ENCODE measurements at regions not wholly inside any gene's neighbourhood (a gene's known extent, or its start where the extent isn't known, plus 50 kb on each side); places are given as distances from the start of the nearest gene placed in this dataset.

GRCh38 chr18:39779926-39780325 lies 2175.1 kb upstream of the PIK3C3 start:
- H2AFZ ChIP-seq (ENCODE audit: low read depth, low read length) = no peak overlapping the region
- no peak overlapping the region for H3K27ac ChIP-seq (ENCODE audit: low read depth, low read length)
- H3K27me3 ChIP-seq (ENCODE audit: insufficient read depth, low read length) = no peaks in the 10 kb centered on the region
- H3K4me1 ChIP-seq (ENCODE audit: insufficient read depth, low read length) = no peaks in the 10 kb centered on the region
- no peaks in the 10 kb centered on the region for H3K4me1 Mint-ChIP-seq (ENCODE audit: low read depth, unreplicated experiment)
- no peak overlapping the region for H3K4me3 ChIP-seq (ENCODE audit: insufficient read depth, low read depth, low read length)
- no peak overlapping the region for H3K4me2 ChIP-seq (ENCODE audit: low read length)
- no peaks in the 10 kb centered on the region for H3K9me3 Mint-ChIP-seq (ENCODE audit: unreplicated experiment)
- TF ChIP-seq CTCF (IDR thresholded peaks at IDR 0.05; ENCODE audit: insufficient read depth, low read depth, low read length) (no peak), EZH2 (IDR thresholded peaks at IDR 0.05; ENCODE audit: insufficient read depth, low read length) (no peak)
- H4K20me1 ChIP-seq (ENCODE audit: insufficient read depth, low read length) = no peaks in the 10 kb centered on the region
- no peaks in the 10 kb centered on the region for H3K36me3 ChIP-seq (ENCODE audit: insufficient read depth, low read length)
- no peaks in the 10 kb centered on the region for H3K36me3 Mint-ChIP-seq (ENCODE audit: low read depth, unreplicated experiment)
- H3K4me3 Mint-ChIP-seq (ENCODE audit: unreplicated experiment) = no peak overlapping the region
- H3K79me2 ChIP-seq (ENCODE audit: insufficient read depth, low read length) = no peaks in the 10 kb centered on the region
- DNase-seq (ENCODE audit: low read depth) = no peak
- H3K27me3 Mint-ChIP-seq (ENCODE audit: low read depth, unreplicated experiment) = no peaks in the 10 kb centered on the region
- no peak for FAIRE-seq
- no peak overlapping the region for H3K27ac Mint-ChIP-seq (ENCODE audit: unreplicated experiment)
- H3K9ac ChIP-seq (ENCODE audit: low read length) = no peak overlapping the region
- no peaks in the 10 kb centered on the region for H3K9me3 ChIP-seq (ENCODE audit: insufficient read depth, low read depth, low read length)

- Histone ChIP-seq H3K4me3 (ENCODE audit: insufficient read depth, low read depth, low read length) (no peak overlapping the region), H4K20me1 (ENCODE audit: insufficient read depth, low read length) (no peaks in the 10 kb centered on the region), H3K4me2 (ENCODE audit: low read length) (no peak overlapping the region), H3K79me2 (ENCODE audit: insufficient read depth, low read length) (no peaks in the 10 kb centered on the region), H3K9me3 (ENCODE audit: insufficient read depth, low read depth, low read length) (no peaks in the 10 kb centered on the region), H2AFZ (ENCODE audit: low read depth, low read length) (no peak overlapping the region), H3K4me1 (ENCODE audit: insufficient read depth, low read length) (peaks cover 3% of the 10 kb centered on the region), H3K27me3 (ENCODE audit: insufficient read depth, low read length) (no peaks in the 10 kb centered on the region), H3K9ac (ENCODE audit: low read length) (no peak overlapping the region), H3K36me3 (ENCODE audit: insufficient read depth, low read length) (no peaks in the 10 kb centered on the region), H3K27ac (ENCODE audit: low read depth, low read length) (no peak overlapping the region)
- Mint-ChIP-seq H3K4me1 (ENCODE audit: low read depth, unreplicated experiment) (peaks cover 9% of the 10 kb centered on the region), H3K27ac (ENCODE audit: unreplicated experiment) (no peak overlapping the region), H3K9me3 (ENCODE audit: unreplicated experiment) (no peaks in the 10 kb centered on the region), H3K4me3 (ENCODE audit: unreplicated experiment) (no peak overlapping the region), H3K27me3 (ENCODE audit: low read depth, unreplicated experiment) (no peaks in the 10 kb centered on the region), H3K36me3 (ENCODE audit: low read depth, unreplicated experiment) (no peaks in the 10 kb centered on the region)
- TF ChIP-seq EZH2 (IDR thresholded peaks at IDR 0.05; ENCODE audit: insufficient read depth, low read length) (no peak), CTCF (IDR thresholded peaks at IDR 0.05; ENCODE audit: insufficient read depth, low read depth, low read length) (no peak)
- no peak for DNase-seq (ENCODE audit: low read depth)
- no peak for FAIRE-seq
These were observed 2178.3 kb upstream of the PIK3C3 start for GRCh38 chr18:39776766-39777165.

- peaks cover 3% of the 10 kb centered on the region for H3K4me1 ChIP-seq (ENCODE audit: insufficient read depth, low read length)
- Mint-ChIP-seq H3K27ac (ENCODE audit: unreplicated experiment) (no peak overlapping the region), H3K36me3 (ENCODE audit: low read depth, unreplicated experiment) (no peaks in the 10 kb centered on the region), H3K4me3 (ENCODE audit: unreplicated experiment) (no peak overlapping the region), H3K4me1 (ENCODE audit: low read depth, unreplicated experiment) (peaks cover 12% of the 10 kb centered on the region), H3K9me3 (ENCODE audit: unreplicated experiment) (no peaks in the 10 kb centered on the region), H3K27me3 (ENCODE audit: low read depth, unreplicated experiment) (no peaks in the 10 kb centered on the region)
- no peaks in the 10 kb centered on the region for H3K9me3 ChIP-seq (ENCODE audit: insufficient read depth, low read depth, low read length)
- no peak overlapping the region for H3K27ac ChIP-seq (ENCODE audit: low read depth, low read length)
- H3K4me2 ChIP-seq (ENCODE audit: low read length) = no peak overlapping the region
- no peaks in the 10 kb centered on the region for H3K36me3 ChIP-seq (ENCODE audit: insufficient read depth, low read length)
- no peak overlapping the region for H3K4me3 ChIP-seq (ENCODE audit: insufficient read depth, low read depth, low read length)
- FAIRE-seq (no peak), DNase-seq (ENCODE audit: low read depth) (no peak)
- TF ChIP-seq CTCF (IDR thresholded peaks at IDR 0.05; ENCODE audit: insufficient read depth, low read depth, low read length) (no peak), EZH2 (IDR thresholded peaks at IDR 0.05; ENCODE audit: insufficient read depth, low read length) (no peak)
- H3K79me2 ChIP-seq (ENCODE audit: insufficient read depth, low read length) = no peaks in the 10 kb centered on the region
- H4K20me1 ChIP-seq (ENCODE audit: insufficient read depth, low read length) = no peaks in the 10 kb centered on the region
- H3K9ac ChIP-seq (ENCODE audit: low read length) = no peak overlapping the region
- no peaks in the 10 kb centered on the region for H3K27me3 ChIP-seq (ENCODE audit: insufficient read depth, low read length)
- no peak overlapping the region for H2AFZ ChIP-seq (ENCODE audit: low read depth, low read length)
These were observed 2180.0 kb upstream of the PIK3C3 start for GRCh38 chr18:39774957-39775598.
